HG03378 (cell line): ENCODE measurements at regions not wholly inside any gene's neighbourhood (a gene's known extent, or its start where the extent isn't known, plus 50 kb on each side); places are given as distances from the start of the nearest gene placed in this dataset.

ENCODE experiments used
- ATAC-seq: cut with Tn5 transposase; IDR thresholded peaks from one replicate; pipeline ENCODE4 v1.9.1; 2021; ENCODE audit warnings: mild to moderate bottlenecking, moderate library complexity; ENCODE audit not compliant: unreplicated experiment

GRCh38 chr5:162323466-162323865, 255.9 kb downstream of the GABRG2 start:
- ATAC-seq, result no peak

DNA sequence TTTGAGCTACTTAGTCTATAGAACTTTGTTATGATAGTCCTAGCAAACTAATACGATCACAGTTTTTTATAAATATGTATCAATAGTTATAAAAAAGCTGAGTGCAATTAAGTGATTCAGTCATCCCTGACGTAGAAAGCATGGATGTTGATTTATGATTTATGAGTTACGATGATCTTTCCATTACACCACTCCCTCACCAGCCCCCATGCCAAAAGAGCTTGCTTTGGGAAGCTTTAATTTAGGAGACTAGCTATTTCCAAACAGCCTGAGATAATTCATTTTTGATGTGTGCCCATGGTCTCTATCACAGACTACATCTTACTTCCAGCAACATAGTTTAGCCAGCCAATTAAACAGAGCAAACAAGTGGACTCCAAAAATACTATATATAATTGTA, 256.8 kb downstream of the GABRG2 start:
- no peak for ATAC-seq

GRCh38 chr5:162325143-162325727, 257.7 kb downstream of the GABRG2 start:
- ATAC-seq, result no peak

DNA sequence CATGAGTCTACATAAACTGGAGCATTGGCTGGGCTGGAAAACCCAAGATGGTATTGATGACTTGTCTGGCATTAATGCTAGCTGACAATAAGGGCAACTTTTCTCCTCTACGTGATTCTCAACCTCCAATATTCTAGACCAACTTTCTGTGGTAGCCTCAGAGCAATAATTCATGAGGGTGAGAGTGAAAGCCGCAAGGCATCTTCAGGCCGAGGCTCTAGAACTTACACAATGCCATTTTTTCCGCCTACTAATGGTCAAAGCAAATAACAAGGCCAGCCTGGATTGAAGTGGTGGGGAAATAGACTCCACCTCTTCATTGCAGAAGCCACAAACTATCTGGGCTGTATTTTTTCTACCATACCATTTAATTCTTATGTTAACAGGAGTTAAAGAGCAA, 267.4 kb downstream of the GABRG2 start:
- ATAC-seq, result no peak

DNA sequence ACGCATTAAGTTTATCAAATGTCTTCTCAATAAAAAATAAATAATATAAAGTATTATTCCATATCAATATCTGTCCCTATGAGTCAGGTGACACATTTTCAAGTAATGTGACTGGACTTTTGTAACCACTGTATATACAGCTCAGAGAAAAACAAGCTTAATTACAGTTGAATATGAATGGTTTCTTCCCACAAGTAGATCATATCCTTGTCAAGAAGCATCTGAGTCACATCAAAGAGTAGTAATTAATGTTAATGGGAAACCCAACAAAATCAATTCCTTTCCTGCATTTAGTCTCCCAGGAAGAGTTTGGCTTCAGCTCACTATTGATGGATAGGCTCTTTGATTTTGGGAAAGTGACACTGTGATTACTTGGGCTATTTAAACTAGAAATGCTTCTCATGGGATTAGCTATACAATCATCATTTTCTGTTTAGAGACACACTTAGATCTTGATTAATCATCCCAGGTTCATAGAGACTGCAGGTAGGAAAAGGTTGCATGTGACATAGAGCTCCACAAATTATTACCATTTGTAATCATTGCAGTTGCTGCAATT, 292.9 kb downstream of the GABRG2 start:
- ATAC-seq, result no peak

GRCh38 chr5:162372256-162372655, 304.7 kb downstream of the GABRG2 start:
- no peak for ATAC-seq

DNA sequence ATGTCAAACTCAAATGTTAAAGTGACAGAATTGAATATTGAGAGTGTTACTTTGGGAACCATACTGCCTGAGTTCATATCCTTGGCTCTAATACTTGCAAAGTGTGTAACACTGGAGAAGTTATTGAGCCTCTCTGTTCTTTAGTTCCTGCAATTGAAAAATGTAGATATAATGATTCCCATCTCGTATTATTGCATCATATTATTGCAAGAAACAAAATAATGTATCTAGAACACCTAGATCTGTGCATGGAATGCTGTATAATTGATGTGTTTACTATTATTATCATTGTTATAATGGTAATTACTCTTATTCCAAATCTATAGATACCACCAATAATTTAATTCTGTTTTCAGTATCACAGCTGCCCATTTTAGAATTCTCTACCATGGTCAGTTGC, 310.3 kb downstream of the GABRG2 start:
- no peak for ATAC-seq

GRCh38 chr5:162382839-162383238, 315.3 kb downstream of the GABRG2 start:
- ATAC-seq, result no peak

DNA sequence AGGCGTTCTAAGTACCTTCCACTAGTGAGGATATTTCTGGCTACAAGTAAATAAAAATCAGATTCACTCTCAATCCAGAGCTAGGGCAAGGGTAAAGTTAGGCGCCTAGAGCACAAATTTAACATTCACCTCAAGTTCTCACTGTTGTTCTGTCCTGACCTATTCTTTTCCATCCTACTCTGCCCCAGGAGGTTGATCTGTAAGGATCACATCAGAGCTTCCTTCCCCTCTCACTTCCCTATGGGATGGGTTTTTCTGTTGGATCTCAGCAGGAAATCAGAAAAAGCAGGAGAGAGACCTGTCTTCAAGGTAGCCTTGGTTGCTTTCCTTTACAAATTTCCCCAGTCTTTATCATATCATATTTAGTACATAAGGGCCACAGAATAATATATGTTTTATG, 316.7 kb downstream of the GABRG2 start:
- ATAC-seq, result no peak

- ATAC-seq, result no peak
Measured at GRCh38 chr5:162391833-162392232, 324.3 kb downstream of the GABRG2 start.

- ATAC-seq, result no peak
Measured at GRCh38 chr5:162392336-162392735, 324.8 kb downstream of the GABRG2 start.

GRCh38 chr5:162393534-162393933, 326.0 kb downstream of the GABRG2 start:
- no peak for ATAC-seq

DNA sequence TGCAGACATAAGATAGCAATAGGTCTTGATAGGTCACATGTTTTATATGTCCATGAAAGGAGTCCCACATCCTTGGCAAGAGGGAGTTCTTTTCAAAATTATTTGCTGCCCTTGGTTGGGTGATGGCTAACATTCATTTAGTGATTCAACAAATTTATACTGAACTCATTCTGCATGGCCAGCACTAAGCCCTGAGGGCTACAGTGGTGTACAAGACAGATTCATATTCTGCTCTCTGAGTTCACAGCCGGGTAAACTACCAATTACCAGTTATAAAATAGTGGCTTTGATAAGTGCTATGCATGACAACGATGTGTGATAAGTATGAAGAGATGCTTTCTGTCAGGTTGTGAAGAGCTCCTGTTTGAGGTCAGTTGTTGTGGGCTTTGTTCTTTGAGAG, 340.0 kb downstream of the GABRG2 start:
- ATAC-seq, result no peak

GRCh38 chr5:162410365-162410764, 342.8 kb downstream of the GABRG2 start:
- ATAC-seq, result no peak

GRCh38 chr5:162429142-162429541, 361.6 kb downstream of the GABRG2 start:
- no peak for ATAC-seq

- ATAC-seq, result no peak
Measured at GRCh38 chr5:162434281-162434680, 366.7 kb downstream of the GABRG2 start.

- ATAC-seq, result no peak
Measured at GRCh38 chr5:162436055-162436454, 368.5 kb downstream of the GABRG2 start.

- no peak for ATAC-seq
Measured at GRCh38 chr5:162444129-162444762, 376.7 kb downstream of the GABRG2 start.

DNA sequence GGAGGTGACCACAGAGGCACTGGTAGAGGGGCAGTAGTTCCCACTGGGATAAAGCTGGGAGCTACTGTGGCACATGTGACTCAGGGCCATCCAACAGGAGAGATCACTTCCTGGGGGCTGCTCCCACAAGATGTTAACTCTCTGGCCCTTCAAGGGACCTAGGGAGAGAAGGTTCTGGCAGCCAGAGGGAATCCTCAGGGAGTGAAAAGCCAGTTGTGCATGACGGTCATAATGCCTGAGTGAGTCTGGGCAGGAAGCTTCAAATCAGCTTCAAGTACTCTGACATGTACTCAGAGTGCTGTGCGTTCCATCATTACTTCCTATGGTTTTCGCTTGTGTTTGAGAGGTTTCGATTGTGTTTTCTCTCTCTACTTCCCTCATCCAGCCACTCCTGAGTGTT, 388.5 kb downstream of the GABRG2 start:
- ATAC-seq, result no peak

- no peak for ATAC-seq
Measured at GRCh38 chr5:162466011-162466410, 398.4 kb downstream of the GABRG2 start.

DNA sequence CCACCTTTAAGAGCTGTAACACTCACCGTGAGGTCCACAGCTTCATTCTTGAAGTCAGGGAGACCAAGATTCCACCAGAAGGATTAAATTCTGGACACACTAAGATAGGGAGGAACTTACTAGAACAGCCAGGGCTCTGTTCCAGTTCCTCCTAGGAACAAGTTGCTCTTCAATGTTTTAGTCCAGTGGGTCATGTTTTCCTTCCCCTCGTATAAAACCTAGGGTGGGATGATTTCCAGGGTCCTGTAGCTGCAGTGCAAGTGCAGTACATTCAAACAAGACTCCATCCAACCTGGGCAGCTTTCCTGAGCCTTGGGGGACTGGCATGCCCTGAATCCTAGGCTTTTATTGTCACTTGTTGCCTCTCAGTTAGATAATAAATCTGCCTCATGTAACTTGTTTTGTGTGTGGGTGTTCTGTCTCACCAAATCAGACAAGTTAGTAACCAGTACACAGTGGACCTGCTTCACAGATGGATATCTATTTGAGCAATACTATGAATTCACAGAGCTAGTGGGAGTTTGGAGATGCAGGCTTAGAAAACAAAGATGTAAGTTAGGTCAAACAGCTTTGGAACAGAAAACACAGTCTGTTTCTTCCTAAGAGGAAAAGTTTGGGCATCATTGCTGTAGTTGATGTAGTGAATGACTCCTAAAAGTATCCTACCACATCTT, 405.6 kb downstream of the GABRG2 start:
- ATAC-seq, result no peak

GRCh38 chr5:162474239-162474638, 406.7 kb downstream of the GABRG2 start:
- ATAC-seq, result no peak
